Type B pancreatic cell (in vitro differentiated cells): ENCODE measurements at regions not wholly inside any gene's neighbourhood (a gene's known extent, or its start where the extent isn't known, plus 50 kb on each side); places are given as distances from the start of the nearest gene placed in this dataset.

ENCODE experiments used
- DNase-seq: peaks from one replicate; pipeline ENCODE4 v3.0.0; 2021; ENCODE audit warnings: mixed read lengths; ENCODE audit not compliant: unreplicated experiment; ENCODE audit errors: extremely low spot score
- H3K27ac Mint-ChIP-seq: 2 replicates; pipeline ENCODE4 v1.8.0; 2021; ENCODE audit warnings: mild to moderate bottlenecking, mixed read lengths
- H3K27me3 Mint-ChIP-seq: 2 replicates; pipeline ENCODE4 v1.8.0; 2021; ENCODE audit warnings: mixed read lengths
- H3K36me3 Mint-ChIP-seq: 2 replicates; pipeline ENCODE4 v1.8.0; 2021; ENCODE audit warnings: mixed read lengths
- H3K4me1 Mint-ChIP-seq: one replicate; pipeline ENCODE4 v1.8.0; 2021; ENCODE audit warnings: mixed read lengths; ENCODE audit not compliant: unreplicated experiment
- H3K4me3 Mint-ChIP-seq: 2 replicates; pipeline ENCODE4 v1.8.0; 2021; ENCODE audit warnings: mild to moderate bottlenecking, mixed read lengths
- H3K9me3 Mint-ChIP-seq: 2 replicates; pipeline ENCODE4 v1.8.0; 2021; ENCODE audit warnings: mixed read lengths
- CTCF ChIP-seq: fragments of 200-600 bp; sonication (generic); conservative IDR thresholded peaks from 2 replicates; pipeline ENCODE4 v1.5.0; 2021; ENCODE audit warnings: antibody characterized with exemption, mild to moderate bottlenecking

- Mint-ChIP-seq H3K4me3 (no peak overlapping the region), H3K36me3 (no peaks in the 10 kb centered on the region), H3K9me3 (no peaks in the 10 kb centered on the region), H3K4me1 (peaks cover 12% of the 10 kb centered on the region), H3K27ac (no peak overlapping the region), H3K27me3 (no peaks in the 10 kb centered on the region)
- no peak for DNase-seq
- no peak for TF ChIP-seq CTCF
These were observed 393.0 kb upstream of the SLC35B3 start for GRCh38 chr6:8828376-8828775.

- peaks cover 16% of the 10 kb centered on the region for H3K4me1 Mint-ChIP-seq
- no peak overlapping the region for H3K4me3 Mint-ChIP-seq
- DNase-seq: no peak
- no peaks in the 10 kb centered on the region for H3K36me3 Mint-ChIP-seq
- TF ChIP-seq CTCF: no peak
- no peak overlapping the region for H3K27ac Mint-ChIP-seq
- H3K27me3 Mint-ChIP-seq: no peaks in the 10 kb centered on the region
- peaks cover 8% of the 10 kb centered on the region for H3K9me3 Mint-ChIP-seq
These were observed 390.4 kb upstream of the SLC35B3 start for GRCh38 chr6:8825726-8826125.

- Mint-ChIP-seq H3K36me3 (no peaks in the 10 kb centered on the region), H3K27me3 (no peaks in the 10 kb centered on the region), H3K4me1 (peaks cover 4% of the 10 kb centered on the region), H3K4me3 (no peak overlapping the region), H3K9me3 (peaks cover 8% of the 10 kb centered on the region), H3K27ac (peak overlapping the region; percentile 31)
- TF ChIP-seq CTCF: no peak
- DNase-seq: no peak
These were observed 386.6 kb upstream of the SLC35B3 start for GRCh38 chr6:8821981-8822381.

GRCh38 chr6:8820313-8820712, 385.0 kb upstream of the SLC35B3 start:
- no peak for DNase-seq
- H3K27ac Mint-ChIP-seq: no peak overlapping the region
- no peaks in the 10 kb centered on the region for H3K27me3 Mint-ChIP-seq
- H3K36me3 Mint-ChIP-seq: no peaks in the 10 kb centered on the region
- peaks cover 8% of the 10 kb centered on the region for H3K9me3 Mint-ChIP-seq
- H3K4me3 Mint-ChIP-seq: no peak overlapping the region
- peaks cover 4% of the 10 kb centered on the region for H3K4me1 Mint-ChIP-seq
- TF ChIP-seq CTCF: no peak

GRCh38 chr6:8819446-8819845, 384.1 kb upstream of the SLC35B3 start:
- Mint-ChIP-seq H3K4me1 (peaks cover 4% of the 10 kb centered on the region), H3K4me3 (no peak overlapping the region), H3K27ac (no peak overlapping the region), H3K27me3 (no peaks in the 10 kb centered on the region), H3K9me3 (peaks cover 8% of the 10 kb centered on the region), H3K36me3 (no peaks in the 10 kb centered on the region)
- no peak for DNase-seq
- TF ChIP-seq CTCF: no peak

GRCh38 chr6:8814440-8815000, 379.2 kb upstream of the SLC35B3 start:
- H3K9me3 Mint-ChIP-seq: no peaks in the 10 kb centered on the region
- H3K27me3 Mint-ChIP-seq: no peaks in the 10 kb centered on the region
- H3K36me3 Mint-ChIP-seq: no peaks in the 10 kb centered on the region
- H3K4me3 Mint-ChIP-seq: no peak overlapping the region
- DNase-seq: no peak
- H3K4me1 Mint-ChIP-seq: peaks cover 10% of the 10 kb centered on the region
- TF ChIP-seq CTCF: no peak
- H3K27ac Mint-ChIP-seq: no peak overlapping the region
